Caco-2 (cell line): ENCODE measurements at regions not wholly inside any gene's neighbourhood (a gene's known extent, or its start where the extent isn't known, plus 50 kb on each side); places are given as distances from the start of the nearest gene placed in this dataset.

Experiments used
- BruUV-seq: library from RNA; stranded (reverse); fragments of 400-500 nt; replicated peaks from 2 replicates; lab custom pipeline; 2021; lab: Mats Ljungman, UMichigan
- CTCF ChIA-PET: fragments of 300-600 bp; sonication (Branson Sonifier 250); formaldehyde crosslinking; loops from one replicate; lab custom pipeline; 2022; ENCODE audit warnings: antibody characterized with exemption; lab: Charles Lee
- POLR2A ChIA-PET: fragments of 300-600 bp; sonication (Branson Sonifier 250); formaldehyde crosslinking; loops from one replicate; lab custom pipeline; 2022; ENCODE audit warnings: antibody characterized with exemption; lab: Charles Lee
- DNase-seq, 2 experiments: peaks; one replicate each; pipeline versions ENCODE4 v3.0.0 to v3.0.0-alpha.2; 2020 to 2022
- H3K27me3 ChIP-seq: replicated peaks from 2 replicates; pipeline ENCODE4 v1.6.0; 2011; ENCODE audit warnings: low read length; ENCODE audit not compliant: control insufficient read depth, insufficient read depth
- H3K36me3 ChIP-seq: 2 replicates; pipeline ENCODE4 v1.5.1; 2011; ENCODE audit warnings: low read length; ENCODE audit not compliant: control insufficient read depth, insufficient read depth
- H3K4me1 ChIP-seq: fragments of 250-450 bp; sonication (Bioruptor Pico); 2 replicates; pipeline ENCODE4 v1.5.1; 2020; ENCODE audit warnings: mild to moderate bottlenecking
- H3K4me3 ChIP-seq: 2 replicates; pipeline ENCODE4 v1.5.1; 2011; ENCODE audit warnings: low read depth, mild to moderate bottlenecking, control low read depth, low read length
- H3K9me3 ChIP-seq: fragments of 250-450 bp; sonication (Bioruptor Pico); 2 replicates; pipeline ENCODE4 v1.5.1; 2020; ENCODE audit warnings: mild to moderate bottlenecking, moderate library complexity
- H3K27ac Mint-ChIP-seq: one replicate; pipeline ENCODE4 v1.8.0; 2022; ENCODE audit warnings: mixed read lengths; ENCODE audit not compliant: unreplicated experiment
- H3K27me3 Mint-ChIP-seq: one replicate; pipeline ENCODE4 v1.8.0; 2022; ENCODE audit warnings: mixed read lengths; ENCODE audit not compliant: insufficient read depth, unreplicated experiment
- H3K36me3 Mint-ChIP-seq: one replicate; pipeline ENCODE4 v1.8.0; 2022; ENCODE audit warnings: mild to moderate bottlenecking, mixed read lengths; ENCODE audit not compliant: insufficient read depth, unreplicated experiment
- H3K4me1 Mint-ChIP-seq: one replicate; pipeline ENCODE4 v1.8.0; 2022; ENCODE audit warnings: low read depth, mixed read lengths; ENCODE audit not compliant: unreplicated experiment
- H3K4me3 Mint-ChIP-seq: one replicate; pipeline ENCODE4 v1.8.0; 2022; ENCODE audit warnings: mild to moderate bottlenecking, moderate library complexity, mixed read lengths; ENCODE audit not compliant: unreplicated experiment
- H3K9me3 Mint-ChIP-seq: one replicate; pipeline ENCODE4 v1.8.0; 2022; ENCODE audit warnings: mixed read lengths; ENCODE audit not compliant: unreplicated experiment
- intact Hi-C: fragments of 100-400 bp; cut with micrococcal nuclease; formaldehyde crosslinking; loops from one replicate; pipeline ENCODE4 v1.10.0; 2022; ENCODE audit not compliant: unreplicated experiment
- TF ChIP-seq, protein P1 (sequence below), 2 experiments: fragments of 200-600 bp in 1 of 2; IDR thresholded peaks; 1 replicate in 1 of 2; 2 replicates in 1 of 2; pipeline versions ENCODE4 v1.5.1 to v1.8.0; 2011 to 2022; ENCODE audit warnings: antibody characterized with exemption in 1 of 2, control low read depth in 1 of 2, inconsistent platforms in 1 of 2, low read depth in 1 of 2, low read length in 1 of 2, mild to moderate bottlenecking in 1 of 2, moderate library complexity in 1 of 2; ENCODE audit not compliant: insufficient read depth in 1 of 2, severe bottlenecking in 1 of 2, unreplicated experiment in 1 of 2

DNA sequence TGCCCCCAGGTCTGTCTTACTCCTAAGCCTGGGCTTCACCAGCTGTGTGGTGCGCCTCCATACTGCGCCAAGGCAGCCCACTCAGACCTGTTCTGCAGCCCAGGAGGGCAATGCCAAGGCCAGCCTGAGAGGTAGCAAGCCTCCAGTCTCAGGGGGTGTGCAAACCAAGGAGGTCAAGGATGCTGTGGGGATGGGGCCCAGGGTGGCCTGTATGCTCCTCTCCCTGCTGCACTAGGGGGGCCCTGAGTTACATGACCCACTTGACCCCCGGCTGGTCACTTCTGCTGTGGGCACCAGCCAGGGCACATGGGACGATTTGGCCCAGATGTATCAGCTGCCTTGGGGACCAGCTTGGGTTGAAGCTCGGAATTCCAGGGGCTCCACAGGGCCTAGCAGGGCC lies 70.0 kb upstream of the SLC6A6 start:
- Mint-ChIP-seq H3K4me1 (peaks cover 22% of the 10 kb centered on the region), H3K27me3 (no peaks in the 10 kb centered on the region), H3K4me3 (no peak overlapping the region), H3K9me3 (no peaks in the 10 kb centered on the region), H3K27ac (no peak overlapping the region), H3K36me3 (no peaks in the 10 kb centered on the region)
- no peak overlapping the region for H3K4me3 ChIP-seq
- BruUV-seq: no TSS peak
- intact Hi-C loops: no loop called here
- DNase-seq: no peak
- no peaks in the 10 kb centered on the region for H3K9me3 ChIP-seq
- H3K36me3 ChIP-seq: no peaks in the 10 kb centered on the region
- ChIA-PET CTCF (no interaction called here), POLR2A (no interaction called here)
- H3K4me1 ChIP-seq: peaks cover 19% of the 10 kb centered on the region
- H3K27me3 ChIP-seq: no peaks in the 10 kb centered on the region
- TF ChIP-seq, protein P1, sequence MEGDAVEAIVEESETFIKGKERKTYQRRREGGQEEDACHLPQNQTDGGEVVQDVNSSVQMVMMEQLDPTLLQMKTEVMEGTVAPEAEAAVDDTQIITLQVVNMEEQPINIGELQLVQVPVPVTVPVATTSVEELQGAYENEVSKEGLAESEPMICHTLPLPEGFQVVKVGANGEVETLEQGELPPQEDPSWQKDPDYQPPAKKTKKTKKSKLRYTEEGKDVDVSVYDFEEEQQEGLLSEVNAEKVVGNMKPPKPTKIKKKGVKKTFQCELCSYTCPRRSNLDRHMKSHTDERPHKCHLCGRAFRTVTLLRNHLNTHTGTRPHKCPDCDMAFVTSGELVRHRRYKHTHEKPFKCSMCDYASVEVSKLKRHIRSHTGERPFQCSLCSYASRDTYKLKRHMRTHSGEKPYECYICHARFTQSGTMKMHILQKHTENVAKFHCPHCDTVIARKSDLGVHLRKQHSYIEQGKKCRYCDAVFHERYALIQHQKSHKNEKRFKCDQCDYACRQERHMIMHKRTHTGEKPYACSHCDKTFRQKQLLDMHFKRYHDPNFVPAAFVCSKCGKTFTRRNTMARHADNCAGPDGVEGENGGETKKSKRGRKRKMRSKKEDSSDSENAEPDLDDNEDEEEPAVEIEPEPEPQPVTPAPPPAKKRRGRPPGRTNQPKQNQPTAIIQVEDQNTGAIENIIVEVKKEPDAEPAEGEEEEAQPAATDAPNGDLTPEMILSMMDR (IDR thresholded peaks at IDR 0.05; ENCODE audit: insufficient read depth in 1 of 2, low read depth in 1 of 2, low read length in 1 of 2, severe bottlenecking in 1 of 2, unreplicated experiment in 1 of 2): no peak

DNA sequence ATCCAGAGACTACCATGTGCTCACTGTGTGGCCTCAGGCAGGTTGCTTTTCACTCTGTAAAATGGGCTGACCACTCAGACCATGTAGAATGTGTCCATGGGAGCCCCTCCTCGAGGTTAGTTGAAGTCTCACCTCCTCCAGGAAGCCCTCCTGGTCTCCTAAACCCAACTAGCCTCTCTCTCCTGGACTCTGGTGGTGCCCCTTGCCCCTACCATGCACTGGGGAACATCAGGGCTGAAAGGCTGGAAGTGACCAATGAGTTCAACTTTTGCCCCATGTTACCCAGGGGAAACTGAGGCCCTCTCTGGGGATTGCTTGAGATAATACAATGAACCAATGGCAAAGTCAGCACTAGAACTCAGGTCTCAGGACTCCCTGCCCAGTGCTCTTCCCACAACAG lies 69.2 kb upstream of the SLC6A6 start:
- no peaks in the 10 kb centered on the region for H3K9me3 ChIP-seq
- no peaks in the 10 kb centered on the region for H3K27me3 ChIP-seq
- no peak overlapping the region for H3K27ac Mint-ChIP-seq
- peaks cover 19% of the 10 kb centered on the region for H3K4me1 ChIP-seq
- BruUV-seq: no TSS peak
- no peaks in the 10 kb centered on the region for H3K9me3 Mint-ChIP-seq
- ChIA-PET CTCF (no interaction called here), POLR2A (interaction anchor here (0.9 kb wide), 1 partner anchor 20 kb away, joined by 3 read pairs; no protein-coding TSS in a partner anchor)
- H3K4me1 Mint-ChIP-seq: peaks cover 22% of the 10 kb centered on the region
- H3K4me3 ChIP-seq: no peak overlapping the region
- intact Hi-C loops: no loop called here
- no peak overlapping the region for H3K4me3 Mint-ChIP-seq
- TF ChIP-seq, protein P1 (IDR thresholded peaks at IDR 0.05; ENCODE audit: insufficient read depth in 1 of 2, low read depth in 1 of 2, low read length in 1 of 2, severe bottlenecking in 1 of 2, unreplicated experiment in 1 of 2): no peak
- DNase-seq: no peak
- no peaks in the 10 kb centered on the region for H3K36me3 ChIP-seq
- no peaks in the 10 kb centered on the region for H3K36me3 Mint-ChIP-seq
- no peaks in the 10 kb centered on the region for H3K27me3 Mint-ChIP-seq

DNA sequence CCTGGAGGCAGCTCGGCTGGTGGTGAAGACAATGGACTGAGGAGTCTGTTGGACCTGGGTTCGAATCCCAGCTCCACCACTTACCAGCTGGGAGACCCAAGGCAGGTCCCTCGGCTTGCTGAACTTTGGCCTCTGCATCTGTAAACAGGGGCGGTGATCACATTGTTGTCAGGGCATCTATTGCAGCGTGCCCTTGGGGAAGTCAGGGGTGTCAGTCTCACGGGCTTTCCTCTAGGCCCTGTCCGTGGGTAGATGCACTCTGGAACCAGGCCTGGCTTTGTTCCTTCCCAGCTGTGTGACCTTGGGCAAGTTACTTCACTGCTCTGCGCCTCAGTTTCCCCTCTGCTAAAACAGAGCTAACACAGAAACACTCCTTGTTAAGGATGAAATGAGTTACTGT lies 68.8 kb upstream of the SLC6A6 start:
- Mint-ChIP-seq H3K9me3 (no peaks in the 10 kb centered on the region), H3K36me3 (no peaks in the 10 kb centered on the region), H3K27ac (no peak overlapping the region), H3K4me3 (no peak overlapping the region), H3K4me1 (peaks cover 22% of the 10 kb centered on the region), H3K27me3 (no peaks in the 10 kb centered on the region)
- no TSS peak for BruUV-seq
- Histone ChIP-seq H3K36me3 (no peaks in the 10 kb centered on the region), H3K4me3 (no peak overlapping the region), H3K4me1 (peaks cover 19% of the 10 kb centered on the region), H3K9me3 (no peaks in the 10 kb centered on the region), H3K27me3 (no peaks in the 10 kb centered on the region)
- intact Hi-C loops: no loop called here
- ChIA-PET CTCF (interaction anchor here (0.5 to 1.6 kb wide), 2 partner anchors 129 to 153 kb away, joined by 4 to 5 read pairs; no protein-coding TSS in a partner anchor), POLR2A (interaction anchor here (0.6 to 0.9 kb wide), 2 partner anchors 10 to 21 kb away, joined by 3 read pairs; no protein-coding TSS in a partner anchor)
- no peak for DNase-seq
- TF ChIP-seq, protein P1 (IDR thresholded peaks at IDR 0.05; ENCODE audit: insufficient read depth in 1 of 2, low read depth in 1 of 2, low read length in 1 of 2, severe bottlenecking in 1 of 2, unreplicated experiment in 1 of 2): no peak
